ENCODE measurements at regions not wholly inside any gene's neighbourhood (a gene's known extent, or its start where the extent isn't known, plus 50 kb on each side); places are given as distances from the start of the nearest gene placed in this dataset.

DNA sequence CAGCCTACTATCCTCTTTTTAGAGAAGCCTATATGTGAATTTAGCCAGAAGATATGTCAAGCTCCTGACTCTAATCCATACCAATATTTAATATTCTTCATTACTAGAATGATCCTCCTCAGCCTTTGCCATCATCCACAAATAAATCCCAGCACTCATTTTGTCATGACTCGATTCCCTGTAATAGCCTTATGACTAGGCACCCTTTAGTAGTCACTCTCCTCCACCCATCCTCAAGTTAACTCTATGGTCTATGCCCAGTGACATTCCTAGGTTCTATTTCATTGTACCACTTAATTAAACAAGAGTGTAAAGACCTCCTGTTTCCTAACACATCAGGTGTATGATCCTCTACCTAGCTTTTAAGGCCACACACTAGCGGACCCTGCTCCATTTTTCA lies 450.4 kb upstream of the CITED2 start:
- TF ChIP-seq POLR2A (IDR thresholded peaks at IDR 0.05) (no peak), CTCF (IDR thresholded peaks at IDR 0.05) (no peak)

Measured in Peyer's patch (tissue), 4 donors.